ENCODE measurements at regions not wholly inside any gene's neighbourhood (a gene's known extent, or its start where the extent isn't known, plus 50 kb on each side); places are given as distances from the start of the nearest gene placed in this dataset.
A peak's percentile ranks its signal among the peaks of the same experiment; 100 is the strongest.

DNA sequence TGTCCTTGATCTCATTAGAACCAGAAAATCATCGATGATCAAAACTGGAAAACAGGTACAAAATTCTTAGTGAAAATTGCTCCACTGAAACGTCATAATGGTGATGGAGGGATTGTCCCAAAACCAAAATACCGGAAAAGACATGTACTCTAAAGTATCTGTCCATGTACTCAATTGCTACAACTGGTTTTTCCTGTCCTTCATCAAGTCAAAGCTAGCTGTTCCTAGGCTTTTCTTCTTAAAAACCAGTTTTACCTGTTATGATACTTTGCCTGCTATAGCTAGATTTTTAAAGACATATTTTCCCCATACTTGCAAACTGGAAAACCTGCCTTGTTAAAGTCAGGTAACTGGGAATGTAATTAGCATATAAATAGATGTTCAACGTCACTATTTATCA, 50.5 kb upstream of the LRRC1 start:
- in situ Hi-C loops (cut with HindIII; ENCODE audit: low pct_unique_long_range_greater_than_20kb, low sequenced_read_pairs) (no loop called here), intact Hi-C loops (cut with micrococcal nuclease; ENCODE audit: unreplicated experiment) (no loop called here)
- ChIA-PET POLR2A (no interaction called here), CTCF (interaction anchor here (0.7 to 1.0 kb wide), 3 partner anchors 9 to 211 kb away, joined by 3 to 6 read pairs (median 5); no protein-coding TSS in a partner anchor)
- BruUV-seq (replicated peaks), result no TSS peak
- no peak for TF ChIP-seq POLR2AphosphoS5 (IDR thresholded peaks at IDR 0.05; ENCODE audit: low read depth, low read length)
- TF ChIP-seq TCF7L2 (IDR thresholded peaks at IDR 0.05; ENCODE audit: low read depth, low read length), result no peak
- TF ChIP-seq SIN3A (IDR thresholded peaks at IDR 0.05; ENCODE audit: borderline replicate concordance, insufficient read depth, low read depth, low read length), result no peak
- TF ChIP-seq, protein P1, sequence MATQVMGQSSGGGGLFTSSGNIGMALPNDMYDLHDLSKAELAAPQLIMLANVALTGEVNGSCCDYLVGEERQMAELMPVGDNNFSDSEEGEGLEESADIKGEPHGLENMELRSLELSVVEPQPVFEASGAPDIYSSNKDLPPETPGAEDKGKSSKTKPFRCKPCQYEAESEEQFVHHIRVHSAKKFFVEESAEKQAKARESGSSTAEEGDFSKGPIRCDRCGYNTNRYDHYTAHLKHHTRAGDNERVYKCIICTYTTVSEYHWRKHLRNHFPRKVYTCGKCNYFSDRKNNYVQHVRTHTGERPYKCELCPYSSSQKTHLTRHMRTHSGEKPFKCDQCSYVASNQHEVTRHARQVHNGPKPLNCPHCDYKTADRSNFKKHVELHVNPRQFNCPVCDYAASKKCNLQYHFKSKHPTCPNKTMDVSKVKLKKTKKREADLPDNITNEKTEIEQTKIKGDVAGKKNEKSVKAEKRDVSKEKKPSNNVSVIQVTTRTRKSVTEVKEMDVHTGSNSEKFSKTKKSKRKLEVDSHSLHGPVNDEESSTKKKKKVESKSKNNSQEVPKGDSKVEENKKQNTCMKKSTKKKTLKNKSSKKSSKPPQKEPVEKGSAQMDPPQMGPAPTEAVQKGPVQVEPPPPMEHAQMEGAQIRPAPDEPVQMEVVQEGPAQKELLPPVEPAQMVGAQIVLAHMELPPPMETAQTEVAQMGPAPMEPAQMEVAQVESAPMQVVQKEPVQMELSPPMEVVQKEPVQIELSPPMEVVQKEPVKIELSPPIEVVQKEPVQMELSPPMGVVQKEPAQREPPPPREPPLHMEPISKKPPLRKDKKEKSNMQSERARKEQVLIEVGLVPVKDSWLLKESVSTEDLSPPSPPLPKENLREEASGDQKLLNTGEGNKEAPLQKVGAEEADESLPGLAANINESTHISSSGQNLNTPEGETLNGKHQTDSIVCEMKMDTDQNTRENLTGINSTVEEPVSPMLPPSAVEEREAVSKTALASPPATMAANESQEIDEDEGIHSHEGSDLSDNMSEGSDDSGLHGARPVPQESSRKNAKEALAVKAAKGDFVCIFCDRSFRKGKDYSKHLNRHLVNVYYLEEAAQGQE (IDR thresholded peaks at IDR 0.05; ENCODE audit: insufficient read depth in 1 of 2, low read depth in 2 of 2, low read length in 1 of 2), result no peak
- TF ChIP-seq, protein P2, sequence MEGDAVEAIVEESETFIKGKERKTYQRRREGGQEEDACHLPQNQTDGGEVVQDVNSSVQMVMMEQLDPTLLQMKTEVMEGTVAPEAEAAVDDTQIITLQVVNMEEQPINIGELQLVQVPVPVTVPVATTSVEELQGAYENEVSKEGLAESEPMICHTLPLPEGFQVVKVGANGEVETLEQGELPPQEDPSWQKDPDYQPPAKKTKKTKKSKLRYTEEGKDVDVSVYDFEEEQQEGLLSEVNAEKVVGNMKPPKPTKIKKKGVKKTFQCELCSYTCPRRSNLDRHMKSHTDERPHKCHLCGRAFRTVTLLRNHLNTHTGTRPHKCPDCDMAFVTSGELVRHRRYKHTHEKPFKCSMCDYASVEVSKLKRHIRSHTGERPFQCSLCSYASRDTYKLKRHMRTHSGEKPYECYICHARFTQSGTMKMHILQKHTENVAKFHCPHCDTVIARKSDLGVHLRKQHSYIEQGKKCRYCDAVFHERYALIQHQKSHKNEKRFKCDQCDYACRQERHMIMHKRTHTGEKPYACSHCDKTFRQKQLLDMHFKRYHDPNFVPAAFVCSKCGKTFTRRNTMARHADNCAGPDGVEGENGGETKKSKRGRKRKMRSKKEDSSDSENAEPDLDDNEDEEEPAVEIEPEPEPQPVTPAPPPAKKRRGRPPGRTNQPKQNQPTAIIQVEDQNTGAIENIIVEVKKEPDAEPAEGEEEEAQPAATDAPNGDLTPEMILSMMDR (IDR thresholded peaks at IDR 0.05), result no peak
- no peak overlapping the region for H3K4me3 ChIP-seq (ENCODE audit: low read depth in 2 of 2, low read length in 2 of 2)
- no peaks in the 10 kb centered on the region for H3K4me1 ChIP-seq (ENCODE audit: control insufficient read depth, insufficient read depth, low read length)
- DNase-seq (ENCODE audit: low read depth, low spot score) (no peak), ATAC-seq (no peak)
- no peak overlapping the region for H3K27ac ChIP-seq (ENCODE audit: low read length)
- H3K27me3 ChIP-seq (ENCODE audit: control insufficient read depth, insufficient read depth, low read length), result no peaks in the 10 kb centered on the region
- no peaks in the 10 kb centered on the region for H3K36me3 ChIP-seq (ENCODE audit: control insufficient read depth, insufficient read depth, low read length)
- no peaks in the 10 kb centered on the region for H3K9me3 ChIP-seq (ENCODE audit: control insufficient read depth, insufficient read depth, low read depth, low read length)

DNA sequence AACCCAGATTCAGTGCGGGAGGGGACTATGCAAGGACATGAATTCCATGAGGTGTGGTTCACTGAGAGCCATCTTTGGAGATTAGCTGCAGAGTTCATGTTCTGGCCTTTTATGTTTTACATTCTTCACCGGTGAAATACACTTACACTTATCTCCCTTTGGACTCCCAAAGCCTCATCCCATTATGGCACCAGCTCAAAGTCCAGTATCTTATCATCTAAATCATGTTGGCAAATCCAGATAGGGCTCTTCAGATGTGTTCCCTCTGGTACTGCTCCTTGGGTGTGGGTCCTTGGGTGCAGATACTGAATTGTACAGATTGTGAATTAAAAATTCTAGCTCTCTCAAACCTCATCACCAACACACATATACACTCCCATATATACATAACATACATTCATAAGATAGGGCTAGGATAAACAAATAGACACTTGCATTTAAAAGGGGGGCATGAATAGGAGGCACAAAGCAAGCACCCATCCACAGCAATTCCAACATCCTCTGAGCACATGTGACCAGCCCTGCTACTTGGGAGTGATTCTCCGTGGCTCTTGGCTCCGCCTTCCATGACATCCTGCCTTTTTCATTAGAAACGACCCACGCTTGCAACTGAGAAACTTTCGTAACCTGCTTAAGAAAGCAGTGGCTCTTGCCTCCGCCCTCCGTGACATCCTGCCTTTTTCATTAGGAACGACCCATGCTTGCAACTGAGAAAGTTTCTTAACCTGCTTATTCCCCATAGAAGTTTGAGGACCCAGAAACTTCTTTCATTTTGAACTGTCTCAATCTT, 53.6 kb upstream of the LRRC1 start:
- intact Hi-C loops (cut with micrococcal nuclease; ENCODE audit: unreplicated experiment) (no loop called here), in situ Hi-C loops (cut with HindIII; ENCODE audit: low pct_unique_long_range_greater_than_20kb, low sequenced_read_pairs) (no loop called here)
- CTCF ChIA-PET, result no interaction called here
- POLR2A ChIA-PET, result interaction anchor here (0.7 kb wide), 1 partner anchor 1317 kb away, joined by 3 read pairs; no protein-coding TSS in a partner anchor
- H3K27ac ChIP-seq (ENCODE audit: low read length), result no peak overlapping the region
- no peak overlapping the region for H3K4me3 ChIP-seq (ENCODE audit: low read depth in 2 of 2, low read length in 2 of 2)
- DNase-seq (ENCODE audit: low read depth, low spot score), result no peak
- H3K27me3 ChIP-seq (ENCODE audit: control insufficient read depth, insufficient read depth, low read length), result no peaks in the 10 kb centered on the region
- no peaks in the 10 kb centered on the region for H3K36me3 ChIP-seq (ENCODE audit: control insufficient read depth, insufficient read depth, low read length)
- H3K4me1 ChIP-seq (ENCODE audit: control insufficient read depth, insufficient read depth, low read length), result no peaks in the 10 kb centered on the region
- no peaks in the 10 kb centered on the region for H3K9me3 ChIP-seq (ENCODE audit: control insufficient read depth, insufficient read depth, low read depth, low read length)
- 0 out of 2 replicates have a peak, but pooled peaks have one; percentile 26 for ATAC-seq
- BruUV-seq (replicated peaks), result no TSS peak
- TF ChIP-seq, protein P2 (IDR thresholded peaks at IDR 0.05), result no peak
- TF ChIP-seq, protein P1 (IDR thresholded peaks at IDR 0.05; ENCODE audit: insufficient read depth in 1 of 2, low read depth in 2 of 2, low read length in 1 of 2), result no peak
- TF ChIP-seq SIN3A (IDR thresholded peaks at IDR 0.05; ENCODE audit: borderline replicate concordance, insufficient read depth, low read depth, low read length) (no peak), POLR2AphosphoS5 (IDR thresholded peaks at IDR 0.05; ENCODE audit: low read depth, low read length) (no peak), TCF7L2 (IDR thresholded peaks at IDR 0.05; ENCODE audit: low read depth, low read length) (no peak)
